Tibial nerve (tissue), 4 donors: ENCODE measurements at regions not wholly inside any gene's neighbourhood (a gene's known extent, or its start where the extent isn't known, plus 50 kb on each side); places are given as distances from the start of the nearest gene placed in this dataset.

Source experiments
- DNase-seq, 2 donors: peaks; one replicate each; pipeline ENCODE4 v3.0.0-alpha.2; 2019; ENCODE audit warnings: low spot score in 2 of 2
- H3K27ac ChIP-seq, 4 donors: fragments of 200-600 bp; sonication (generic) in 3 of 4; one replicate each; pipeline ENCODE4 v1.5.1; 2017 to 2019; ENCODE audit warnings: mild to moderate bottlenecking in 1 of 4
- H3K27me3 ChIP-seq, 2 donors: fragments of 200-600 bp; sonication (generic) in 1 of 2; one replicate each; pipeline versions ENCODE4 v1.5.1 to v1.6.0; 2017 to 2019
- H3K36me3 ChIP-seq, 3 donors: fragments of 200-600 bp; sonication (generic); one replicate each; pipeline ENCODE4 v1.5.1; 2018 to 2019
- H3K4me1 ChIP-seq, 4 donors: fragments of 200-600 bp; sonication (generic) in 3 of 4; one replicate each; pipeline ENCODE4 v1.5.1; 2017 to 2019
- H3K4me3 ChIP-seq, 4 donors: fragments of 200-600 bp; sonication (generic) in 3 of 4; one replicate each; pipeline ENCODE4 v1.5.1; 2017 to 2019; ENCODE audit warnings: mild to moderate bottlenecking in 1 of 4, moderate library complexity in 1 of 4
- H3K9me3 ChIP-seq, 4 donors: fragments of 200-600 bp; sonication (generic) in 3 of 4; one replicate each; pipeline ENCODE4 v1.5.1; 2017 to 2019
- CTCF ChIP-seq, 5 experiments: fragments of 200-600 bp in 3 of 5; fragments of 450-650 bp in 2 of 5; sonication (generic) in 3 of 5; IDR thresholded peaks; one replicate each; pipeline ENCODE4 v1.5.1; 2016 to 2019; ENCODE audit warnings: antibody characterized with exemption in 5 of 5, mild to moderate bottlenecking in 3 of 5, moderate library complexity in 2 of 5
- EP300 ChIP-seq, 2 donors: sonication (generic); formaldehyde crosslinking; IDR thresholded peaks; one replicate each; pipeline ENCODE4 v1.6.1; 2017; ENCODE audit warnings: antibody characterized with exemption in 2 of 2, mild to moderate bottlenecking in 1 of 2
- POLR2A ChIP-seq, 2 donors: fragments of 450-650 bp; IDR thresholded peaks; one replicate each; pipeline ENCODE4 v1.6.1; 2017; ENCODE audit warnings: antibody characterized with exemption in 2 of 2, mild to moderate bottlenecking in 2 of 2, moderate library complexity in 2 of 2
- WGBS, 2 donors: methylation state at CpG; one replicate each; pipeline ENCODE4 v1.1.5; 2018; 5-methylcytosine and 5-hydroxymethylcytosine counted together

GRCh38 chr14:49139593-49139992, 446.6 kb downstream of the RPS29 start:
- H3K9me3 ChIP-seq = no peaks in the 10 kb centered on the region
- no peak for DNase-seq
- H3K4me3 ChIP-seq = no peak overlapping the region
- H3K4me1 ChIP-seq = no peaks in the 10 kb centered on the region
- no peaks in the 10 kb centered on the region for H3K27me3 ChIP-seq
- no peak for TF ChIP-seq CTCF (IDR thresholded peaks at IDR 0.05)
- no peak for TF ChIP-seq POLR2A (IDR thresholded peaks at IDR 0.05)
- no peak for TF ChIP-seq EP300 (IDR thresholded peaks at IDR 0.05)
- H3K27ac ChIP-seq = no peak overlapping the region
- H3K36me3 ChIP-seq = no peaks in the 10 kb centered on the region
- WGBS, 2 donors = 66 to 67% methylated on average over 1 of the region's 1 CpG

GRCh38 chr14:49134940-49135339, 451.2 kb downstream of the RPS29 start:
- peaks cover 0 to 5% (median 0%) of the 10 kb centered on the region in 4 donors for H3K9me3 ChIP-seq
- WGBS, 2 donors = 26 to 33% methylated on average over 3 of the region's 3 CpGs
- no peak for TF ChIP-seq CTCF (IDR thresholded peaks at IDR 0.05)
- TF ChIP-seq POLR2A (IDR thresholded peaks at IDR 0.05) = no peak
- TF ChIP-seq EP300 (IDR thresholded peaks at IDR 0.05) = no peak
- H3K36me3 ChIP-seq = no peaks in the 10 kb centered on the region
- no peak overlapping the region for H3K4me3 ChIP-seq
- H3K4me1 ChIP-seq = no peaks in the 10 kb centered on the region
- H3K27ac ChIP-seq = no peak overlapping the region
- no peaks in the 10 kb centered on the region for H3K27me3 ChIP-seq
- no peak for DNase-seq

GRCh38 chr14:49121246-49121645, 464.9 kb downstream of the RPS29 start:
- TF ChIP-seq EP300 (IDR thresholded peaks at IDR 0.05) = no peak
- no peak for TF ChIP-seq CTCF (IDR thresholded peaks at IDR 0.05)
- no peak for TF ChIP-seq POLR2A (IDR thresholded peaks at IDR 0.05)
- peaks cover 0 to 4% (median 0%) of the 10 kb centered on the region in 4 donors for H3K9me3 ChIP-seq
- WGBS, 2 donors = 84% methylated on average over 5 of the region's 5 CpGs
- no peaks in the 10 kb centered on the region for H3K4me1 ChIP-seq
- no peak overlapping the region for H3K27ac ChIP-seq
- no peak overlapping the region for H3K4me3 ChIP-seq
- H3K36me3 ChIP-seq = no peaks in the 10 kb centered on the region
- DNase-seq = no peak
- H3K27me3 ChIP-seq = no peaks in the 10 kb centered on the region

GRCh38 chr14:49114161-49114893, 471.9 kb downstream of the RPS29 start:
- Histone ChIP-seq H3K4me3 (no peak overlapping the region), H3K27me3 (no peaks in the 10 kb centered on the region), H3K4me1 (no peaks in the 10 kb centered on the region), H3K36me3 (no peaks in the 10 kb centered on the region), H3K9me3 (peaks cover 0 to 4% (median 0%) of the 10 kb centered on the region in 4 donors), H3K27ac (no peak overlapping the region)
- no peak for TF ChIP-seq POLR2A (IDR thresholded peaks at IDR 0.05)
- 62 to 74% methylated on average over 6 of the region's 6 CpGs for WGBS, 2 donors
- no peak for DNase-seq

GRCh38 chr14:49106741-49107667, 479.2 kb downstream of the RPS29 start:
- Histone ChIP-seq H3K4me3 (no peak overlapping the region), H3K4me1 (no peaks in the 10 kb centered on the region), H3K27me3 (no peaks in the 10 kb centered on the region), H3K9me3 (no peaks in the 10 kb centered on the region), H3K36me3 (no peaks in the 10 kb centered on the region), H3K27ac (no peak overlapping the region)
- WGBS, 2 donors = 33 to 42% methylated on average over 8 of the region's 8 CpGs
- no peak for DNase-seq
- TF ChIP-seq POLR2A (IDR thresholded peaks at IDR 0.05) (no peak), CTCF (IDR thresholded peaks at IDR 0.05) (no peak), EP300 (IDR thresholded peaks at IDR 0.05) (no peak)
